WTC11 (cell line): ENCODE measurements at regions not wholly inside any gene's neighbourhood (a gene's known extent, or its start where the extent isn't known, plus 50 kb on each side); places are given as distances from the start of the nearest gene placed in this dataset.

Experiments
- CREB1 ChIP-seq: sonication (generic); formaldehyde crosslinking; IDR thresholded peaks from 2 replicates; pipeline ENCODE4 v1.8.0; 2023; ENCODE audit warnings: mild to moderate bottlenecking, missing genetic modification reagents
- ELF4 ChIP-seq: sonication (generic); formaldehyde crosslinking; IDR thresholded peaks from 2 replicates; pipeline ENCODE4 v1.8.1; 2022; ENCODE audit warnings: low read depth, mild to moderate bottlenecking, moderate library complexity, missing genetic modification reagents
- NR2C2 ChIP-seq: sonication (generic); formaldehyde crosslinking; IDR thresholded peaks from 2 replicates; pipeline ENCODE4 v1.8.0; 2022; ENCODE audit warnings: mild to moderate bottlenecking, missing genetic modification reagents
- TEAD1 ChIP-seq: sonication (generic); formaldehyde crosslinking; IDR thresholded peaks from 2 replicates; pipeline ENCODE4 v1.8.0; 2022; ENCODE audit warnings: mild to moderate bottlenecking, missing genetic modification reagents
- TP53 ChIP-seq: sonication (generic); formaldehyde crosslinking; IDR thresholded peaks from 2 replicates; pipeline ENCODE4 v1.8.1; 2023; ENCODE audit warnings: mild to moderate bottlenecking, missing genetic modification reagents
- ZBTB21 ChIP-seq: sonication (generic); formaldehyde crosslinking; IDR thresholded peaks from 2 replicates; pipeline ENCODE4 v1.8.1; 2023; ENCODE audit warnings: mild to moderate bottlenecking, missing genetic modification reagents, borderline replicate concordance
- ZNF416 ChIP-seq: fragments of 250-450 bp; sonication (Bioruptor Pico); IDR thresholded peaks from 2 replicates; pipeline ENCODE4 v1.9.0; 2021; ENCODE audit warnings: mild to moderate bottlenecking, inconsistent platforms
- TF ChIP-seq, protein P1 (sequence below): fragments of 200-600 bp; IDR thresholded peaks from 2 replicates; pipeline ENCODE4 v1.8.0; 2022; ENCODE audit warnings: antibody characterized with exemption
- TF ChIP-seq, protein P2 (sequence below): sonication (generic); formaldehyde crosslinking; IDR thresholded peaks from 2 replicates; pipeline ENCODE4 v1.8.1; 2023; ENCODE audit warnings: mild to moderate bottlenecking, missing genetic modification reagents
- TF ChIP-seq, protein P3 (sequence below): sonication (generic); formaldehyde crosslinking; IDR thresholded peaks from 2 replicates; pipeline ENCODE4 v1.8.1; 2022; ENCODE audit warnings: low read depth, mild to moderate bottlenecking, moderate library complexity, missing genetic modification reagents, borderline replicate concordance
- TF ChIP-seq, protein P4 (sequence below): sonication (generic); formaldehyde crosslinking; IDR thresholded peaks from 2 replicates; pipeline ENCODE4 v1.8.1; 2023; ENCODE audit warnings: mild to moderate bottlenecking, missing genetic modification reagents, borderline replicate concordance
- TF ChIP-seq, protein P5 (sequence below): sonication (generic); formaldehyde crosslinking; IDR thresholded peaks from 2 replicates; pipeline ENCODE4 v1.8.0; 2022; ENCODE audit warnings: mild to moderate bottlenecking, missing genetic modification reagents
- TF ChIP-seq, protein P6 (sequence below): sonication (generic); formaldehyde crosslinking; IDR thresholded peaks from 2 replicates; pipeline ENCODE4 v1.8.1; 2022; ENCODE audit warnings: low read depth, missing genetic modification reagents, borderline replicate concordance

DNA sequence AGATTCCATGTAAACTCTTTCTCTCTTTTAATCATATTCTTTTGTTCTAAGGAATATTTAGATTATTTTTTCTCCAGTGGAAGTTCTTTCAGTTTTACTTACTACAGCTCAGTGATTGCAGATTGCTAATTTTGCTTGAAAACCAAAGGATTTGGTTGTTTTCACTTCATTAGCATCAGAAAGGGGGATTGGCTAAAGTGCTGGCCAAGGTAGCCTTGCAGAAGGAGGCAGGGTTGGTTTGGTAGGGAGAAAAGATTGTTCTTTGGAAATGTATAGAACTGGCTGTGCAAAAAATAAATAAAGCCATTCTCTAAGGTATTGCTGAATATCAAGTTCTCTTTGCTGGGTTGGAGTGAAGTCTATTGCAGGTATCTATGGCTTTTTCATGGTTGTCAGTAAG, 92.6 kb downstream of the FAT3 start:
- TF ChIP-seq TP53 (CRISPR knock-in tag) (no peak), ELF4 (CRISPR knock-in tag) (no peak), CREB1 (CRISPR knock-in tag) (no peak), ZNF416 (CRISPR knock-in tag) (no peak), NR2C2 (CRISPR knock-in tag) (no peak), TEAD1 (CRISPR knock-in tag) (no peak), ZBTB21 (CRISPR knock-in tag) (no peak)
- TF ChIP-seq, protein P1, sequence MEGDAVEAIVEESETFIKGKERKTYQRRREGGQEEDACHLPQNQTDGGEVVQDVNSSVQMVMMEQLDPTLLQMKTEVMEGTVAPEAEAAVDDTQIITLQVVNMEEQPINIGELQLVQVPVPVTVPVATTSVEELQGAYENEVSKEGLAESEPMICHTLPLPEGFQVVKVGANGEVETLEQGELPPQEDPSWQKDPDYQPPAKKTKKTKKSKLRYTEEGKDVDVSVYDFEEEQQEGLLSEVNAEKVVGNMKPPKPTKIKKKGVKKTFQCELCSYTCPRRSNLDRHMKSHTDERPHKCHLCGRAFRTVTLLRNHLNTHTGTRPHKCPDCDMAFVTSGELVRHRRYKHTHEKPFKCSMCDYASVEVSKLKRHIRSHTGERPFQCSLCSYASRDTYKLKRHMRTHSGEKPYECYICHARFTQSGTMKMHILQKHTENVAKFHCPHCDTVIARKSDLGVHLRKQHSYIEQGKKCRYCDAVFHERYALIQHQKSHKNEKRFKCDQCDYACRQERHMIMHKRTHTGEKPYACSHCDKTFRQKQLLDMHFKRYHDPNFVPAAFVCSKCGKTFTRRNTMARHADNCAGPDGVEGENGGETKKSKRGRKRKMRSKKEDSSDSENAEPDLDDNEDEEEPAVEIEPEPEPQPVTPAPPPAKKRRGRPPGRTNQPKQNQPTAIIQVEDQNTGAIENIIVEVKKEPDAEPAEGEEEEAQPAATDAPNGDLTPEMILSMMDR, result no peak
- TF ChIP-seq, protein P2, sequence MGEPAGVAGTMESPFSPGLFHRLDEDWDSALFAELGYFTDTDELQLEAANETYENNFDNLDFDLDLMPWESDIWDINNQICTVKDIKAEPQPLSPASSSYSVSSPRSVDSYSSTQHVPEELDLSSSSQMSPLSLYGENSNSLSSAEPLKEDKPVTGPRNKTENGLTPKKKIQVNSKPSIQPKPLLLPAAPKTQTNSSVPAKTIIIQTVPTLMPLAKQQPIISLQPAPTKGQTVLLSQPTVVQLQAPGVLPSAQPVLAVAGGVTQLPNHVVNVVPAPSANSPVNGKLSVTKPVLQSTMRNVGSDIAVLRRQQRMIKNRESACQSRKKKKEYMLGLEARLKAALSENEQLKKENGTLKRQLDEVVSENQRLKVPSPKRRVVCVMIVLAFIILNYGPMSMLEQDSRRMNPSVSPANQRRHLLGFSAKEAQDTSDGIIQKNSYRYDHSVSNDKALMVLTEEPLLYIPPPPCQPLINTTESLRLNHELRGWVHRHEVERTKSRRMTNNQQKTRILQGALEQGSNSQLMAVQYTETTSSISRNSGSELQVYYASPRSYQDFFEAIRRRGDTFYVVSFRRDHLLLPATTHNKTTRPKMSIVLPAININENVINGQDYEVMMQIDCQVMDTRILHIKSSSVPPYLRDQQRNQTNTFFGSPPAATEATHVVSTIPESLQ (CRISPR knock-in tag), result no peak
- TF ChIP-seq, protein P3, sequence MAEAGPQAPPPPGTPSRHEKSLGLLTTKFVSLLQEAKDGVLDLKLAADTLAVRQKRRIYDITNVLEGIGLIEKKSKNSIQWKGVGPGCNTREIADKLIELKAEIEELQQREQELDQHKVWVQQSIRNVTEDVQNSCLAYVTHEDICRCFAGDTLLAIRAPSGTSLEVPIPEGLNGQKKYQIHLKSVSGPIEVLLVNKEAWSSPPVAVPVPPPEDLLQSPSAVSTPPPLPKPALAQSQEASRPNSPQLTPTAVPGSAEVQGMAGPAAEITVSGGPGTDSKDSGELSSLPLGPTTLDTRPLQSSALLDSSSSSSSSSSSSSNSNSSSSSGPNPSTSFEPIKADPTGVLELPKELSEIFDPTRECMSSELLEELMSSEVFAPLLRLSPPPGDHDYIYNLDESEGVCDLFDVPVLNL, result no peak
- TF ChIP-seq, protein P4, sequence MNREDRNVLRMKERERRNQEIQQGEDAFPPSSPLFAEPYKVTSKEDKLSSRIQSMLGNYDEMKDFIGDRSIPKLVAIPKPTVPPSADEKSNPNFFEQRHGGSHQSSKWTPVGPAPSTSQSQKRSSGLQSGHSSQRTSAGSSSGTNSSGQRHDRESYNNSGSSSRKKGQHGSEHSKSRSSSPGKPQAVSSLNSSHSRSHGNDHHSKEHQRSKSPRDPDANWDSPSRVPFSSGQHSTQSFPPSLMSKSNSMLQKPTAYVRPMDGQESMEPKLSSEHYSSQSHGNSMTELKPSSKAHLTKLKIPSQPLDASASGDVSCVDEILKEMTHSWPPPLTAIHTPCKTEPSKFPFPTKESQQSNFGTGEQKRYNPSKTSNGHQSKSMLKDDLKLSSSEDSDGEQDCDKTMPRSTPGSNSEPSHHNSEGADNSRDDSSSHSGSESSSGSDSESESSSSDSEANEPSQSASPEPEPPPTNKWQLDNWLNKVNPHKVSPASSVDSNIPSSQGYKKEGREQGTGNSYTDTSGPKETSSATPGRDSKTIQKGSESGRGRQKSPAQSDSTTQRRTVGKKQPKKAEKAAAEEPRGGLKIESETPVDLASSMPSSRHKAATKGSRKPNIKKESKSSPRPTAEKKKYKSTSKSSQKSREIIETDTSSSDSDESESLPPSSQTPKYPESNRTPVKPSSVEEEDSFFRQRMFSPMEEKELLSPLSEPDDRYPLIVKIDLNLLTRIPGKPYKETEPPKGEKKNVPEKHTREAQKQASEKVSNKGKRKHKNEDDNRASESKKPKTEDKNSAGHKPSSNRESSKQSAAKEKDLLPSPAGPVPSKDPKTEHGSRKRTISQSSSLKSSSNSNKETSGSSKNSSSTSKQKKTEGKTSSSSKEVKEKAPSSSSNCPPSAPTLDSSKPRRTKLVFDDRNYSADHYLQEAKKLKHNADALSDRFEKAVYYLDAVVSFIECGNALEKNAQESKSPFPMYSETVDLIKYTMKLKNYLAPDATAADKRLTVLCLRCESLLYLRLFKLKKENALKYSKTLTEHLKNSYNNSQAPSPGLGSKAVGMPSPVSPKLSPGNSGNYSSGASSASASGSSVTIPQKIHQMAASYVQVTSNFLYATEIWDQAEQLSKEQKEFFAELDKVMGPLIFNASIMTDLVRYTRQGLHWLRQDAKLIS, result no peak
- TF ChIP-seq, protein P5, sequence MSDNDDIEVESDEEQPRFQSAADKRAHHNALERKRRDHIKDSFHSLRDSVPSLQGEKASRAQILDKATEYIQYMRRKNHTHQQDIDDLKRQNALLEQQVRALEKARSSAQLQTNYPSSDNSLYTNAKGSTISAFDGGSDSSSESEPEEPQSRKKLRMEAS (CRISPR knock-in tag), result no peak
- TF ChIP-seq, protein P6, sequence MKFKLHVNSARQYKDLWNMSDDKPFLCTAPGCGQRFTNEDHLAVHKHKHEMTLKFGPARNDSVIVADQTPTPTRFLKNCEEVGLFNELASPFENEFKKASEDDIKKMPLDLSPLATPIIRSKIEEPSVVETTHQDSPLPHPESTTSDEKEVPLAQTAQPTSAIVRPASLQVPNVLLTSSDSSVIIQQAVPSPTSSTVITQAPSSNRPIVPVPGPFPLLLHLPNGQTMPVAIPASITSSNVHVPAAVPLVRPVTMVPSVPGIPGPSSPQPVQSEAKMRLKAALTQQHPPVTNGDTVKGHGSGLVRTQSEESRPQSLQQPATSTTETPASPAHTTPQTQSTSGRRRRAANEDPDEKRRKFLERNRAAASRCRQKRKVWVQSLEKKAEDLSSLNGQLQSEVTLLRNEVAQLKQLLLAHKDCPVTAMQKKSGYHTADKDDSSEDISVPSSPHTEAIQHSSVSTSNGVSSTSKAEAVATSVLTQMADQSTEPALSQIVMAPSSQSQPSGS, result no peak
